PC-9 (cell line): ENCODE measurements at regions not wholly inside any gene's neighbourhood (a gene's known extent, or its start where the extent isn't known, plus 50 kb on each side); places are given as distances from the start of the nearest gene placed in this dataset.

Source experiments
- EZH2 ChIP-seq: fragments of 200-600 bp; sonication (generic); IDR thresholded peaks from 2 replicates; pipeline ENCODE4 v1.8.0; 2017; ENCODE audit warnings: antibody characterized with exemption, low read depth
- TF ChIP-seq, protein P1 (sequence below): fragments of 200-600 bp; sonication (generic); conservative IDR thresholded peaks from 2 replicates; pipeline ENCODE4 v1.6.1; 2017; ENCODE audit warnings: mixed run types, antibody characterized with exemption, mild to moderate bottlenecking, moderate library complexity

DNA sequence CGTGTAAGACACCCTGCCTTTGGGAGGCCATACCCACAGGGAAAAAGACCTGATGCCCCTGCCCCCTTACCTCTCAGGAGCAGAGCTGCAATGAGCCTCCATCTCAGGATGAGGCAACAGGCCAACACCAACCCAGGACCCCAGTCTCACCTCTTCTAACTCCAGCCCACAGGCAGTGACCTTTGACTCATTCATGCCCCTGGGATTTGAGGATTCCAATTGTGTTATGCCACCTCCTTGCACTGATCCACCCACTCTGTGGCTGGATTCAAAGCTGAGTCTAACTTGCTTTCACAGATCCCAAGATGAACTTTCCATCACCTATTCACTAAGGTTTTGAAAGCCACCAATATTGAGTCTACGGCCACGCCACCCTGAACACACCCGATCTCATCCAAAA is 64.7 kb downstream of the MINAR1 start:
- TF ChIP-seq, protein P1, sequence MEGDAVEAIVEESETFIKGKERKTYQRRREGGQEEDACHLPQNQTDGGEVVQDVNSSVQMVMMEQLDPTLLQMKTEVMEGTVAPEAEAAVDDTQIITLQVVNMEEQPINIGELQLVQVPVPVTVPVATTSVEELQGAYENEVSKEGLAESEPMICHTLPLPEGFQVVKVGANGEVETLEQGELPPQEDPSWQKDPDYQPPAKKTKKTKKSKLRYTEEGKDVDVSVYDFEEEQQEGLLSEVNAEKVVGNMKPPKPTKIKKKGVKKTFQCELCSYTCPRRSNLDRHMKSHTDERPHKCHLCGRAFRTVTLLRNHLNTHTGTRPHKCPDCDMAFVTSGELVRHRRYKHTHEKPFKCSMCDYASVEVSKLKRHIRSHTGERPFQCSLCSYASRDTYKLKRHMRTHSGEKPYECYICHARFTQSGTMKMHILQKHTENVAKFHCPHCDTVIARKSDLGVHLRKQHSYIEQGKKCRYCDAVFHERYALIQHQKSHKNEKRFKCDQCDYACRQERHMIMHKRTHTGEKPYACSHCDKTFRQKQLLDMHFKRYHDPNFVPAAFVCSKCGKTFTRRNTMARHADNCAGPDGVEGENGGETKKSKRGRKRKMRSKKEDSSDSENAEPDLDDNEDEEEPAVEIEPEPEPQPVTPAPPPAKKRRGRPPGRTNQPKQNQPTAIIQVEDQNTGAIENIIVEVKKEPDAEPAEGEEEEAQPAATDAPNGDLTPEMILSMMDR = no peak
- TF ChIP-seq EZH2 = no peak
